ENCODE measurements at regions not wholly inside any gene's neighbourhood (a gene's known extent, or its start where the extent isn't known, plus 50 kb on each side); places are given as distances from the start of the nearest gene placed in this dataset.

GRCh38 chr10:37675449-37675848, 182.0 kb downstream of the ZNF248 start:
- no peak overlapping the region for H3K4ac ChIP-seq (ENCODE audit: low read depth, low read length)
- H2AK5ac ChIP-seq (ENCODE audit: insufficient read length, low read length), result no peak overlapping the region
- no peak overlapping the region for H3K23ac ChIP-seq (ENCODE audit: insufficient read length, low read depth, low read length)
- H4K5ac ChIP-seq (ENCODE audit: insufficient read length, low read depth, low read length), result no peak overlapping the region
- H3K14ac ChIP-seq (ENCODE audit: insufficient read depth, low read length), result no peak overlapping the region
- DNase-seq, result no peak
- H3K4me2 ChIP-seq (ENCODE audit: insufficient read depth, insufficient read length, low read length), result no peak overlapping the region
- H3K27me3 Mint-ChIP-seq (ENCODE audit: low read depth), result no peaks in the 10 kb centered on the region; the same call in 1 of the 2 replicates
- H3K79me2 ChIP-seq (ENCODE audit: insufficient read depth, low read length), result no peaks in the 10 kb centered on the region
- H4K20me1 ChIP-seq (ENCODE audit: control insufficient read depth, insufficient read depth, insufficient read length), result no peaks in the 10 kb centered on the region
- H3K4me1 ChIP-seq (ENCODE audit: insufficient read depth, low read length), result no peaks in the 10 kb centered on the region; the same call in 1 of the 2 replicates
- H3K9me3 Mint-ChIP-seq, result peaks cover 82 to 88% of the 10 kb centered on the region in 2 experiments
- H3K36me3 Mint-ChIP-seq (ENCODE audit: insufficient read depth in 1 of 3, low read depth in 3 of 3), result peaks cover 18 to 29% (median 23%) of the 10 kb centered on the region in 3 experiments
- H3K18ac ChIP-seq (ENCODE audit: insufficient read length, low read depth, low read length), result no peak overlapping the region
- H4K91ac ChIP-seq (ENCODE audit: insufficient read length, low read depth, low read length), result no peak overlapping the region
- no peak overlapping the region for H3K56ac ChIP-seq (ENCODE audit: insufficient read length, low read depth, low read length)
- no peak overlapping the region for H3K9ac ChIP-seq (ENCODE audit: extremely low read depth, insufficient read length, low read length)
- no peak overlapping the region for H3T11ph ChIP-seq (ENCODE audit: low read length)
- H3K79me1 ChIP-seq (ENCODE audit: insufficient read depth, low read depth, low read length, poor library complexity, severe bottlenecking), result no peaks in the 10 kb centered on the region
- H3K4me3 Mint-ChIP-seq, result no peak overlapping the region
- no peak overlapping the region for H2AFZ ChIP-seq (ENCODE audit: low read length)
- H2BK20ac ChIP-seq (ENCODE audit: low read depth, low read length, poor library complexity, severe bottlenecking), result no peak overlapping the region
- TF ChIP-seq CTCF (conservative IDR thresholded peaks at IDR 0.05), result no peak
- H3K27me3 ChIP-seq (ENCODE audit: insufficient read depth, low read length), result no peaks in the 10 kb centered on the region
- no peaks in the 10 kb centered on the region for H3K4me1 Mint-ChIP-seq
- no peak overlapping the region for H2BK12ac ChIP-seq (ENCODE audit: insufficient read length, low read depth, low read length)
- no peak overlapping the region for H4K8ac ChIP-seq (replicated peaks; ENCODE audit: insufficient read length, low read depth, low read length)
- no peak overlapping the region for H2BK5ac ChIP-seq (ENCODE audit: insufficient read length, low read length)
- no peak overlapping the region for H2BK120ac ChIP-seq (ENCODE audit: low read depth, low read length, poor library complexity, severe bottlenecking)
- H3K23me2 ChIP-seq (ENCODE audit: insufficient read length, low read depth, low read length, poor library complexity, severe bottlenecking), result no peaks in the 10 kb centered on the region
- peaks cover 13% of the 10 kb centered on the region for H3K9me3 ChIP-seq (ENCODE audit: control insufficient read depth, low read depth, low read length)
- no CpG with 5 or more reads among the region's 4 CpGs for WGBS (ENCODE audit: extremely low coverage, insufficient read length, low lambda C conversion rate)
- H2BK15ac ChIP-seq (ENCODE audit: low read depth, low read length), result no peak overlapping the region
- H3K27ac Mint-ChIP-seq, result no peak overlapping the region
- H3K27ac ChIP-seq (ENCODE audit: insufficient read length, low read depth, low read length), result no peak overlapping the region

Measured in H9 (cell line).